K562 (cell line): ENCODE measurements at regions not wholly inside any gene's neighbourhood (a gene's known extent, or its start where the extent isn't known, plus 50 kb on each side); places are given as distances from the start of the nearest gene placed in this dataset.

Experiments used
- ATAC-seq: fragments of 200-7000 bp; cut with Tn5 transposase; 3 replicates; pipeline ENCODE4 v1.9.1; 2020; ENCODE audit warnings: moderate library complexity
- BruUV-seq: library from RNA; stranded (reverse); fragments of 400-500 nt; replicated peaks from 2 replicates; lab custom pipeline; 2021; lab: Mats Ljungman, UMichigan
- CTCF ChIA-PET: fragments of 300-600 bp; formaldehyde crosslinking; extraction: SDS; loops from one replicate; lab custom pipeline; 2021; ENCODE audit warnings: low intra/inter-chr PET ratio; lab: Yijun Ruan, JAX
- POLR2A ChIA-PET: fragments of 300-600, 350-650 bp; sonication (Branson Sonifier 250); formaldehyde crosslinking; extraction: SDS; loops from one replicate; lab custom pipeline; 2021; ENCODE audit warnings: antibody characterized with exemption, inconsistent platforms; lab: Yijun Ruan, JAX
- DNase-seq, 4 experiments: peaks; one replicate each; pipeline versions ENCODE4 v3.0.0 to v3.0.0-alpha.2; 2011 to 2018; ENCODE audit warnings: low spot score in 3 of 4, mixed read lengths in 3 of 4; ENCODE audit errors: extremely low read depth in 1 of 4
- FAIRE-seq: peaks from 2 replicates; lab custom pipeline; 2011; peaks lifted over from hg19 to GRCh38; lab: Jason Lieb, UNC
- H2AFZ ChIP-seq: 2 replicates; pipeline ENCODE4 v1.6.0; 2011; ENCODE audit warnings: low read depth, low read length, control low read depth, inconsistent platforms
- H3K27ac ChIP-seq: fragments of 200-600 bp; 3 replicates; pipeline ENCODE4 v1.8.0; 2011; ENCODE audit warnings: low read depth, mild to moderate bottlenecking, control low read depth, inconsistent platforms, low read length, moderate library complexity, mixed read lengths; ENCODE audit errors: extremely low read depth
- H3K27me3 ChIP-seq, 2 experiments: fragments of 300-600 bp in 1 of 2; 2 replicates in 1 of 2; 3 replicates in 1 of 2; pipeline versions ENCODE4 v1.6.0 to v1.8.0; 2011; ENCODE audit warnings: inconsistent platforms in 2 of 2, low read length in 2 of 2, mild to moderate bottlenecking in 1 of 2, mixed read lengths in 1 of 2, moderate library complexity in 1 of 2; ENCODE audit not compliant: control insufficient read depth in 2 of 2, insufficient read depth in 2 of 2
- H3K36me3 ChIP-seq: fragments of 300-600 bp; 3 replicates; pipeline ENCODE4 v1.8.0; 2011; ENCODE audit warnings: mild to moderate bottlenecking, low read length, inconsistent platforms; ENCODE audit not compliant: control insufficient read depth, insufficient read depth
- H3K4me1 ChIP-seq, 2 experiments: fragments of 200-600 bp in 1 of 2; replicated peaks in 1 of 2; 2 replicates in 1 of 2; 3 replicates in 1 of 2; pipeline versions ENCODE4 v1.5.1 to v1.8.0; 2011; ENCODE audit warnings: inconsistent platforms in 2 of 2, low read length in 2 of 2, mild to moderate bottlenecking in 1 of 2, mixed read lengths in 1 of 2, moderate library complexity in 1 of 2; ENCODE audit not compliant: control insufficient read depth in 2 of 2, insufficient read depth in 2 of 2
- H3K4me2 ChIP-seq: 2 replicates; pipeline ENCODE4 v1.6.1; 2011; ENCODE audit warnings: low read length, control low read depth, inconsistent platforms, mixed read lengths; ENCODE audit not compliant: insufficient read depth
- H3K4me3 ChIP-seq: fragments of 200-600 bp; sonication (generic), shearing (Covaris generic); 2 replicates; pipeline ENCODE4 v1.5.1; 2016; ENCODE audit warnings: control low read depth, inconsistent platforms
- H3K79me2 ChIP-seq: fragments of 200-600 bp; 3 replicates; pipeline ENCODE4 v1.8.0; 2011; ENCODE audit warnings: low read length, inconsistent platforms; ENCODE audit not compliant: control insufficient read depth, insufficient read depth
- H3K9ac ChIP-seq, 2 experiments: 2 replicates each; pipeline versions ENCODE4 v1.6.0 to v1.6.1; 2011; ENCODE audit warnings: low read depth in 2 of 2, low read length in 2 of 2, control low read depth in 1 of 2, inconsistent platforms in 1 of 2, mild to moderate bottlenecking in 1 of 2, mixed read lengths in 1 of 2; ENCODE audit not compliant: insufficient read depth in 1 of 2
- H3K9me1 ChIP-seq: one replicate; pipeline ENCODE4 v1.6.0; 2011; ENCODE audit warnings: inconsistent platforms, mild to moderate bottlenecking, low read length, moderate library complexity; ENCODE audit not compliant: control insufficient read depth, insufficient read depth
- H3K9me3 ChIP-seq: replicated peaks from 2 replicates; pipeline ENCODE4 v1.5.1; 2011; ENCODE audit warnings: low read depth, low read length, inconsistent platforms; ENCODE audit not compliant: control insufficient read depth, insufficient read depth
- H4K20me1 ChIP-seq: replicated peaks from 2 replicates; pipeline ENCODE4 v1.6.1; 2011; ENCODE audit warnings: low read length, inconsistent platforms, mixed read lengths; ENCODE audit not compliant: control insufficient read depth, insufficient read depth
- BMI1 ChIP-seq: fragments of 150-350 bp; IDR thresholded peaks from 2 replicates; pipeline ENCODE4 v1.6.1; 2014; ENCODE audit warnings: low read length
- BRD9 ChIP-seq: fragments of 450-650 bp; IDR thresholded peaks from 2 replicates; pipeline ENCODE4 v1.6.1; 2018; ENCODE audit warnings: low read depth; ENCODE audit not compliant: partially characterized antibody
- FOXA1 ChIP-seq: fragments of 450-650 bp; IDR thresholded peaks from 2 replicates; pipeline ENCODE4 v1.6.1; 2016; ENCODE audit warnings: mild to moderate bottlenecking, borderline replicate concordance
- JUNB ChIP-seq: fragments of 450-650 bp; formaldehyde crosslinking; conservative IDR thresholded peaks from 2 replicates; pipeline ENCODE4 v1.4.0; 2020; ENCODE audit warnings: mild to moderate bottlenecking
- KAT8 ChIP-seq: fragments of 450-650 bp; IDR thresholded peaks from 2 replicates; pipeline ENCODE4 v1.6.1; 2016; ENCODE audit warnings: low read depth, mild to moderate bottlenecking
- MEF2D ChIP-seq: conservative IDR thresholded peaks from 2 replicates; pipeline ENCODE4 v1.6.1; 2016; ENCODE audit warnings: low read depth, missing genetic modification characterization, missing compliant biosample characterization
- NCOA4 ChIP-seq: fragments of 450-650 bp; IDR thresholded peaks from 2 replicates; pipeline ENCODE4 v1.6.1; 2018; ENCODE audit warnings: mild to moderate bottlenecking; ENCODE audit not compliant: partially characterized antibody
- NR2C2 ChIP-seq, 2 experiments: fragments of 200-800 bp in 1 of 2; sonication (Bioruptor generic) in 1 of 2; sonication (generic) in 1 of 2; formaldehyde crosslinking in 1 of 2; IDR thresholded peaks; 2 replicates each; pipeline versions ENCODE4 v1.6.1 to v1.8.0; 2016 to 2022; ENCODE audit warnings: mild to moderate bottlenecking in 1 of 2, missing compliant biosample characterization in 1 of 2, missing genetic modification characterization in 1 of 2, missing genetic modification reagents in 1 of 2
- PTRF ChIP-seq: fragments of 450-650 bp; IDR thresholded peaks from 2 replicates; pipeline ENCODE4 v1.6.1; 2016; ENCODE audit warnings: mild to moderate bottlenecking, missing genetic modification characterization, missing compliant biosample characterization
- TCF3 ChIP-seq: sonication (generic); formaldehyde crosslinking; IDR thresholded peaks from 2 replicates; pipeline ENCODE4 v1.4.0; 2020; ENCODE audit warnings: mild to moderate bottlenecking, missing genetic modification reagents
- TOE1 ChIP-seq, 2 experiments: fragments of 450-650 bp in 1 of 2; sonication (generic) in 1 of 2; formaldehyde crosslinking in 1 of 2; IDR thresholded peaks; 2 replicates each; pipeline versions ENCODE4 v1.7.1 to v1.8.0; 2016 to 2022; ENCODE audit warnings: borderline replicate concordance in 2 of 2, mild to moderate bottlenecking in 2 of 2, antibody characterized with exemption in 1 of 2, inconsistent platforms in 1 of 2, low read depth in 1 of 2, missing genetic modification reagents in 1 of 2, moderate library complexity in 1 of 2
- ZNF143 ChIP-seq: sonication (generic); formaldehyde crosslinking; IDR thresholded peaks from 2 replicates; pipeline ENCODE4 v1.9.0; 2022; ENCODE audit warnings: mild to moderate bottlenecking, missing genetic modification reagents
- ZSCAN32 ChIP-seq: fragments of 450-650 bp; formaldehyde crosslinking; IDR thresholded peaks from 2 replicates; pipeline ENCODE4 v1.4.0; 2020; ENCODE audit warnings: mild to moderate bottlenecking, moderate library complexity
- WGBS: fragments of 100-300 bp; shearing (Covaris generic); methylation state at CpG from one replicate; pipeline ENCODE4 v1.1.6; 2016; ENCODE audit warnings: low coverage, mixed read lengths; ENCODE audit not compliant: insufficient coverage; ENCODE audit errors: missing lambda C conversion rate; 5-methylcytosine and 5-hydroxymethylcytosine counted together
- in situ Hi-C: fragments of 300-500 bp; cut with MboI; formaldehyde crosslinking; loops from 4 replicates; pipeline ENCODE4 v1.15.0; 2018; ENCODE audit warnings: inconsistent platforms, mixed read lengths
- intact Hi-C: fragments of 100-400 bp; cut with micrococcal nuclease; formaldehyde crosslinking; loops from 2 replicates; pipeline ENCODE4 v1.14.2; 2022
- TF ChIP-seq, protein P1 (sequence below): fragments of 450-650 bp; IDR thresholded peaks from one replicate; pipeline ENCODE4 v1.6.1; 2018; ENCODE audit warnings: mild to moderate bottlenecking, moderate library complexity; ENCODE audit not compliant: partially characterized antibody
- TF ChIP-seq, protein P2 (sequence below): conservative IDR thresholded peaks from 2 replicates; pipeline ENCODE4 v1.6.1; 2011; ENCODE audit warnings: low read depth, mild to moderate bottlenecking, low read length; ENCODE audit not compliant: control insufficient read depth
- TF ChIP-seq, protein P3 (sequence below): fragments of 450-650 bp; IDR thresholded peaks from 2 replicates; pipeline ENCODE4 v1.6.1; 2014; ENCODE audit warnings: low read depth, mild to moderate bottlenecking, moderate library complexity, borderline replicate concordance
- TF ChIP-seq, protein P4 (sequence below): sonication (generic); formaldehyde crosslinking; IDR thresholded peaks from 2 replicates; pipeline ENCODE4 v1.4.0; 2020; ENCODE audit warnings: mild to moderate bottlenecking, missing genetic modification reagents

DNA sequence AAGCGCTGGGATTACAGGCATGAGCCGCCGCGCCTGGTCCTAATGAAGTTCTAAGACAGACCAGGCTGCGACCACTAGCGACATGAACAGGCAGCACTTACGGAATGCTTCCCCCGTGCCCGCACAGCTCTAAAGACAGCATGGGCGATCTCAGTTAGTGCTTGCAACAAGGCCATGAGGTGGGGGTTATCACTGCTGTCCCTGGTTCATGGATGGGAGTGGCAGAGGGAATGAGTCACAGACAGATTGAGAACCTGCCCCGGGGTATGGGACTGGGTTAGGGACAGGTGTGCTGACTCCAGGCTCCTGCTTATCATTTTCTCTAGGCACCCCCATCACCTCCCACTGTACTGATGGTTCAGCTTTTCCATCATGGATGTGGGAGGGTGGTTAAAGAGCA, 160.9 kb downstream of the VRK1 start:
- H4K20me1 ChIP-seq, result no peaks in the 10 kb centered on the region
- ChIA-PET POLR2A (interaction anchor here (1.2 kb wide), 1 partner anchor 8 kb away, joined by 4 read pairs; no protein-coding TSS in a partner anchor), CTCF (no interaction called here)
- FAIRE-seq (no peak), DNase-seq (no peak), ATAC-seq (no peak)
- H3K4me3 ChIP-seq, result no peak overlapping the region
- H3K9me3 ChIP-seq, result no peaks in the 10 kb centered on the region
- BruUV-seq, result no TSS peak
- no peak overlapping the region for H2AFZ ChIP-seq
- H3K9ac ChIP-seq, result no peak overlapping the region
- no peaks in the 10 kb centered on the region for H3K36me3 ChIP-seq
- H3K79me2 ChIP-seq, result no peaks in the 10 kb centered on the region
- TF ChIP-seq ZSCAN32 (CRISPR knock-in tag) (no peak), ZNF143 (no peak), BRD9 (no peak), PTRF (tag) (no peak), NR2C2 (CRISPR knock-in tag; IDR thresholded peaks at IDR 0.05) (no peak), NR2C2 (tag; IDR thresholded peaks at IDR 0.05) (no peak), MEF2D (tag) (no peak), FOXA1 (no peak), TOE1 (IDR thresholded peaks at IDR 0.05; ENCODE audit: borderline replicate concordance) (no peak), TOE1 (CRISPR knock-in tag; IDR thresholded peaks at IDR 0.05; ENCODE audit: borderline replicate concordance, low read depth) (no peak), KAT8 (no peak), JUNB (CRISPR knock-in tag) (no peak), TCF3 (CRISPR knock-in tag) (no peak), NCOA4 (no peak), BMI1 (no peak)
- TF ChIP-seq, protein P1, sequence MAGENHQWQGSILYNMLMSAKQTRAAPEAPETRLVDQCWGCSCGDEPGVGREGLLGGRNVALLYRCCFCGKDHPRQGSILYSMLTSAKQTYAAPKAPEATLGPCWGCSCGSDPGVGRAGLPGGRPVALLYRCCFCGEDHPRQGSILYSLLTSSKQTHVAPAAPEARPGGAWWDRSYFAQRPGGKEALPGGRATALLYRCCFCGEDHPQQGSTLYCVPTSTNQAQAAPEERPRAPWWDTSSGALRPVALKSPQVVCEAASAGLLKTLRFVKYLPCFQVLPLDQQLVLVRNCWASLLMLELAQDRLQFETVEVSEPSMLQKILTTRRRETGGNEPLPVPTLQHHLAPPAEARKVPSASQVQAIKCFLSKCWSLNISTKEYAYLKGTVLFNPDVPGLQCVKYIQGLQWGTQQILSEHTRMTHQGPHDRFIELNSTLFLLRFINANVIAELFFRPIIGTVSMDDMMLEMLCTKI, result no peak
- TF ChIP-seq, protein P2, sequence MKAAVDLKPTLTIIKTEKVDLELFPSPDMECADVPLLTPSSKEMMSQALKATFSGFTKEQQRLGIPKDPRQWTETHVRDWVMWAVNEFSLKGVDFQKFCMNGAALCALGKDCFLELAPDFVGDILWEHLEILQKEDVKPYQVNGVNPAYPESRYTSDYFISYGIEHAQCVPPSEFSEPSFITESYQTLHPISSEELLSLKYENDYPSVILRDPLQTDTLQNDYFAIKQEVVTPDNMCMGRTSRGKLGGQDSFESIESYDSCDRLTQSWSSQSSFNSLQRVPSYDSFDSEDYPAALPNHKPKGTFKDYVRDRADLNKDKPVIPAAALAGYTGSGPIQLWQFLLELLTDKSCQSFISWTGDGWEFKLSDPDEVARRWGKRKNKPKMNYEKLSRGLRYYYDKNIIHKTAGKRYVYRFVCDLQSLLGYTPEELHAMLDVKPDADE, result no peak
- TF ChIP-seq, protein P3, sequence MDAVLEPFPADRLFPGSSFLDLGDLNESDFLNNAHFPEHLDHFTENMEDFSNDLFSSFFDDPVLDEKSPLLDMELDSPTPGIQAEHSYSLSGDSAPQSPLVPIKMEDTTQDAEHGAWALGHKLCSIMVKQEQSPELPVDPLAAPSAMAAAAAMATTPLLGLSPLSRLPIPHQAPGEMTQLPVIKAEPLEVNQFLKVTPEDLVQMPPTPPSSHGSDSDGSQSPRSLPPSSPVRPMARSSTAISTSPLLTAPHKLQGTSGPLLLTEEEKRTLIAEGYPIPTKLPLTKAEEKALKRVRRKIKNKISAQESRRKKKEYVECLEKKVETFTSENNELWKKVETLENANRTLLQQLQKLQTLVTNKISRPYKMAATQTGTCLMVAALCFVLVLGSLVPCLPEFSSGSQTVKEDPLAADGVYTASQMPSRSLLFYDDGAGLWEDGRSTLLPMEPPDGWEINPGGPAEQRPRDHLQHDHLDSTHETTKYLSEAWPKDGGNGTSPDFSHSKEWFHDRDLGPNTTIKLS, result no peak
- TF ChIP-seq, protein P4, sequence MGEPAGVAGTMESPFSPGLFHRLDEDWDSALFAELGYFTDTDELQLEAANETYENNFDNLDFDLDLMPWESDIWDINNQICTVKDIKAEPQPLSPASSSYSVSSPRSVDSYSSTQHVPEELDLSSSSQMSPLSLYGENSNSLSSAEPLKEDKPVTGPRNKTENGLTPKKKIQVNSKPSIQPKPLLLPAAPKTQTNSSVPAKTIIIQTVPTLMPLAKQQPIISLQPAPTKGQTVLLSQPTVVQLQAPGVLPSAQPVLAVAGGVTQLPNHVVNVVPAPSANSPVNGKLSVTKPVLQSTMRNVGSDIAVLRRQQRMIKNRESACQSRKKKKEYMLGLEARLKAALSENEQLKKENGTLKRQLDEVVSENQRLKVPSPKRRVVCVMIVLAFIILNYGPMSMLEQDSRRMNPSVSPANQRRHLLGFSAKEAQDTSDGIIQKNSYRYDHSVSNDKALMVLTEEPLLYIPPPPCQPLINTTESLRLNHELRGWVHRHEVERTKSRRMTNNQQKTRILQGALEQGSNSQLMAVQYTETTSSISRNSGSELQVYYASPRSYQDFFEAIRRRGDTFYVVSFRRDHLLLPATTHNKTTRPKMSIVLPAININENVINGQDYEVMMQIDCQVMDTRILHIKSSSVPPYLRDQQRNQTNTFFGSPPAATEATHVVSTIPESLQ (CRISPR knock-in tag), result no peak
- WGBS, result 36% methylated on average over 8 of the region's 11 CpGs
- in situ Hi-C loops, result no loop called here
- H3K9me1 ChIP-seq, result no peaks in the 10 kb centered on the region
- no peaks in the 10 kb centered on the region for H3K27me3 ChIP-seq
- H3K27ac ChIP-seq, result no peak overlapping the region
- intact Hi-C loops, result no loop called here
- H3K4me1 ChIP-seq, result no peaks in the 10 kb centered on the region; a peak in 1 of 5 replicates
- no peak overlapping the region for H3K4me2 ChIP-seq
